ENCODE measurements at regions not wholly inside any gene's neighbourhood (a gene's known extent, or its start where the extent isn't known, plus 50 kb on each side); places are given as distances from the start of the nearest gene placed in this dataset.

- intact Hi-C loops (cut with DNase I): no loop called here
- 68 to 76% methylated on average over 9 of the region's 9 CpGs for WGBS, 2 donors
- DNase-seq: no peak
- TF ChIP-seq CTCF (IDR thresholded peaks at IDR 0.05): no peak
- ATAC-seq: no peak
- no peaks in the 10 kb centered on the region for H3K4me1 ChIP-seq
- H3K27ac ChIP-seq: no peak overlapping the region
- H3K27me3 ChIP-seq: peaks cover 0 to 40% (median 0%) of the 10 kb centered on the region in 7 donors
- H3K9me3 ChIP-seq: no peaks in the 10 kb centered on the region
- no peaks in the 10 kb centered on the region for H3K36me3 ChIP-seq
- H3K4me3 ChIP-seq: peak overlapping the region in 1 of 10 donors; percentile 0
These were observed 315.2 kb downstream of the TFAP2A start for GRCh38 chr6:10099529-10100140.

GRCh38 chr6:10098756-10099528 is 315.9 kb downstream of the TFAP2A start:
- Histone ChIP-seq H3K4me1 (no peaks in the 10 kb centered on the region), H3K4me3 (peak overlapping the region in 3 of 10 donors; percentile 0 to 10 (median 5)), H3K27me3 (peaks cover 0 to 41% (median 0%) of the 10 kb centered on the region in 7 donors), H3K36me3 (no peaks in the 10 kb centered on the region), H3K9me3 (peaks cover 0 to 5% (median 0%) of the 10 kb centered on the region in 11 donors), H3K27ac (no peak overlapping the region)
- intact Hi-C loops (cut with DNase I): no loop called here
- 21 to 33% methylated on average over 27 of the region's 27 CpGs for WGBS, 2 donors
- no peak for DNase-seq
- no peak for TF ChIP-seq CTCF (IDR thresholded peaks at IDR 0.05)
- ATAC-seq: no peak

- ATAC-seq: no peak
- no peak for TF ChIP-seq CTCF (IDR thresholded peaks at IDR 0.05)
- DNase-seq: no peak
- no peaks in the 10 kb centered on the region for H3K36me3 ChIP-seq
- H3K27me3 ChIP-seq: peaks cover 0 to 35% (median 0%) of the 10 kb centered on the region in 7 donors
- no peak overlapping the region for H3K4me3 ChIP-seq
- intact Hi-C loops (cut with DNase I): no loop called here
- H3K4me1 ChIP-seq: no peaks in the 10 kb centered on the region
- H3K9me3 ChIP-seq: peaks cover 0 to 20% (median 0%) of the 10 kb centered on the region in 11 donors
- WGBS, 2 donors: 86 to 93% methylated on average over 5 of the region's 5 CpGs
- no peak overlapping the region for H3K27ac ChIP-seq
These were observed 321.6 kb downstream of the TFAP2A start for GRCh38 chr6:10093282-10093681.

GRCh38 chr6:10084111-10084986 is 330.5 kb downstream of the TFAP2A start:
- ATAC-seq: no peak
- H3K4me3 ChIP-seq: no peak overlapping the region
- H3K27me3 ChIP-seq: peaks cover 0 to 12% (median 0%) of the 10 kb centered on the region in 7 donors
- H3K9me3 ChIP-seq: no peaks in the 10 kb centered on the region
- no peak overlapping the region for H3K27ac ChIP-seq
- no peaks in the 10 kb centered on the region for H3K36me3 ChIP-seq
- no peak for DNase-seq
- peaks cover 0 to 28% (median 0%) of the 10 kb centered on the region in 9 donors for H3K4me1 ChIP-seq
- intact Hi-C loops (cut with DNase I): no loop called here
- TF ChIP-seq CTCF (IDR thresholded peaks at IDR 0.05): no peak
- 71% methylated on average over 14 of the region's 14 CpGs for WGBS, 2 donors
